D721Med (cell line): ENCODE measurements at regions not wholly inside any gene's neighbourhood (a gene's known extent, or its start where the extent isn't known, plus 50 kb on each side); places are given as distances from the start of the nearest gene placed in this dataset.

Experiments
- DNase-seq: peaks from one replicate; pipeline ENCODE4 v3.0.0; 2011; ENCODE audit warnings: low spot score; ENCODE audit not compliant: insufficient read length
- FAIRE-seq: peaks from 2 replicates; lab custom pipeline; 2011; peaks lifted over from hg19 to GRCh38; lab: Jason Lieb, UNC
- TF ChIP-seq, protein P1 (sequence below): IDR thresholded peaks from 2 replicates; pipeline ENCODE4 v1.5.1; 2012; ENCODE audit warnings: mild to moderate bottlenecking, control low read depth; ENCODE audit not compliant: insufficient read depth; ENCODE audit errors: missing control alignments

DNA sequence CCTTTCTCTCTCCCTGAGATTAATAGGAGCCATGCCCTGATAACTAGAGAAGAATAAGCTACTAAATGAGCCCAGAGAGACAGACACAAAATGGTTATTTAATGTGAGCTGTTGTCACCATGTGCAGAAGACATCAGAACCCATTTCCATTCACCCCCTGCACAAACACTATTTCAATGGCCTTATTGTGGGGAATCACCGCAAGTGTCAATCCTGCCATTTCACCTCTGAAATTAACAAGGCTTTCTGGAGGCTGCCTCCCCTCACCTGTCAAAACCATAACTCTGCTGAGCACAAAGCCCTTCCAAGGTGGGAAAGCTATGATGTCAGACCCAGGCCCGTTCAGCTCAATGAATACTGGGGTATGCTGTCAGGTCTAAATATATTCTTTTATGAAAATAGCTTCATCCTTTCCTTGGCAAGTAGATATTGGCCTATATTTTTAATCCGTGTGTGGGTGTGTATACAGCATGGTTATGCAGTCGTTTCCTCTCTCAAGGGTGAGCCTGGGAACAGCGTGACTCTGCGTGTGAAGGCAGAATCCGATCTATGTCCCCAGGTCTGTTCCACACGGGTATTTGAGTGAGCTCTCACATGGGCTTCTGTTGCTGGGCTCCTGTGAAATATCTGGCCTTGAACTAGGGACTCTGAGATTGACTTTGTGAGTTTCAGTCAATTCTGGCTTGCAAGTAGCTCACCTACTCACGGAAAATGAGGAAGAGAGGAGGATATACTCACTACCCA is 266.3 kb downstream of the FBXW7 start:
- FAIRE-seq = no peak
- TF ChIP-seq, protein P1, sequence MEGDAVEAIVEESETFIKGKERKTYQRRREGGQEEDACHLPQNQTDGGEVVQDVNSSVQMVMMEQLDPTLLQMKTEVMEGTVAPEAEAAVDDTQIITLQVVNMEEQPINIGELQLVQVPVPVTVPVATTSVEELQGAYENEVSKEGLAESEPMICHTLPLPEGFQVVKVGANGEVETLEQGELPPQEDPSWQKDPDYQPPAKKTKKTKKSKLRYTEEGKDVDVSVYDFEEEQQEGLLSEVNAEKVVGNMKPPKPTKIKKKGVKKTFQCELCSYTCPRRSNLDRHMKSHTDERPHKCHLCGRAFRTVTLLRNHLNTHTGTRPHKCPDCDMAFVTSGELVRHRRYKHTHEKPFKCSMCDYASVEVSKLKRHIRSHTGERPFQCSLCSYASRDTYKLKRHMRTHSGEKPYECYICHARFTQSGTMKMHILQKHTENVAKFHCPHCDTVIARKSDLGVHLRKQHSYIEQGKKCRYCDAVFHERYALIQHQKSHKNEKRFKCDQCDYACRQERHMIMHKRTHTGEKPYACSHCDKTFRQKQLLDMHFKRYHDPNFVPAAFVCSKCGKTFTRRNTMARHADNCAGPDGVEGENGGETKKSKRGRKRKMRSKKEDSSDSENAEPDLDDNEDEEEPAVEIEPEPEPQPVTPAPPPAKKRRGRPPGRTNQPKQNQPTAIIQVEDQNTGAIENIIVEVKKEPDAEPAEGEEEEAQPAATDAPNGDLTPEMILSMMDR = no peak
- no peak for DNase-seq

DNA sequence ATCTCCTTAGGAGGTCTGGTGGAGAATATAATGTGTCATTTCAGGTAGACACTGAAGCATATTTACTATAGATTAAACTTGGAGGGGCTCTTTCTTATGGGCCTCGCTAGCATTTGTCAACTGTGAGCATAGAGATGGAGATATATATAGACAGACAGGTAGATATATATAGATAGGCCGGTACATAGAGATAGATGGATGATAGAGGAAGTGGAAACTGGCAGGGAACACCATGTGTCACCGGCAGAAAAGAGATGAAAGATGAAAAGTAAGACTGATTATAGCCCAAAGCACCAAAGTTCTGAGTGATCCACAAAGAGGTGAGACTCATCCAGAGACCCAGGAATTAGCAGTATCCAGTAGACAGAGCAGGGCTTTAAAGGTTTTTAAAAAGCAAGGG is 268.1 kb downstream of the FBXW7 start:
- DNase-seq = no peak
- no peak for FAIRE-seq
- TF ChIP-seq, protein P1 = no peak

DNA sequence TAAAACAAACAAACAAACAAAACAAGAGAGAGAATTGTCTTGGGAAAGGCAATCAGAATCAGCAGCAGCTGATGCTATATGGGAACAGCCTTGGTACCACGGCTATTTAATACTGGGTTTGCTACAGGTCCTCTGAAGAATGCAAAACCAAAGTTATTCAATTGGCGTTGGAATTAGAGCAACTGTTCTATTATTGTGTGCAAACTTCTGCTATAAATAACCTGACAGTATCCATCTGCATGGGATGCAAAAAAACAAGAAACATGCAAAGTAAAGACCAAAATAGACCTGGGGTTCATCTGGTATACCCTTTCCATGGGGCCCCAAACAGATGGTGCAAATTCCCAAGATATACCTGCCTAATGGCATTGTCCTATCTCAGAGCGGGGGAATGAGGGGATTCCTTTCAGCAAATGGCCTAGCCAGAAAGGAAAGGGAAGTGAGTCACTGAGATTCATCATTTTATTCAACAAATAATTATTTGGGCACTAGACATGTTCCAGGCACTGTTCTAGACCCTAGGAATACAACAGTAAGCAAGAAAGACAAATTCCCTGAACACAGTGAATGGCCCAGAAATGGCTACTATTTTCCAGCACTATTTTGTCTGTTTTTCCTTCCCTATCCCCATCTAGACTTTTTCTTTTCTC is 268.9 kb downstream of the FBXW7 start:
- DNase-seq = no peak
- no peak for FAIRE-seq
- TF ChIP-seq, protein P1 = no peak

DNA sequence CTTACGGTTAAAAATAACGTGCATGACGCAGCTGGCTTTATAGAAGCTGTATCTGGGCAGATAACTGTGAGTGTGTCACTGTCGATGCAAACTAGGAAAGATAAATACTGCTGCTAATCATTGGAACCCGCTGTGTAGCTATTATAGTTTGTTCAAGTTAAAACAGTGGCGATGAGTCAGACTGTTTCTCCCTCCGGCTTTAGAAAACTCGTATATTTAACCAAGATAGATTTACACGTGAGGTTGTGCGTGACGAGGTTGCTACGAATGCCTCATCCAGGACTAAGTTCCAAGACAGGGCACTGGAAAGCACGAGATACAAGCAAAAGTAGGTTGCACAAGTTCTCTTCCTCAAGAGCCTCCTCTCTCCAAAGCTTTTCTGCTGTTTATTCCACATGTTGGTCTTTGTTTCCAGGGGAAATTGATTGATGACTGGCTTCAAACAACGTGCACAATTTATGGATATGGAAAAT is 270.7 kb downstream of the FBXW7 start:
- FAIRE-seq (no peak), DNase-seq (no peak)
- TF ChIP-seq, protein P1 = no peak

DNA sequence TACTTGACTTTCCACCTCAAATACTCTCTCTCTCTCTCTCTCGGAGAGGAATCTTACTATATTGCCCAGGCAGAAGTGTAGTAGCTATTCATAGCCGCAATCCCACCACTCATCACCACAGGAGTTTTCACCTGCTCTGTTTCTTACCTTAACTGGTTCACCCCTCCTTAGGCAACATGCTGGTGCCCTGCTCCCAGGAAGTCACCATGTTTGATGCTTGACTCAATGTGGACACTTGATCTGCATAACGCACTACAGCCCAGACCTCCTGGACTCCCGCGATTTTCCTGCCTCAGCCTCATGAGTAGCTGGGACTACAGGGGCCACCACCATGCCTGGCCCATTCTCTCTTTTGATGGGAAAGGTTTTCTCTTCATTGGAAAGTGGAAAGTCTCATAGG is 271.8 kb downstream of the FBXW7 start:
- FAIRE-seq (no peak), DNase-seq (no peak)
- TF ChIP-seq, protein P1 = no peak

DNA sequence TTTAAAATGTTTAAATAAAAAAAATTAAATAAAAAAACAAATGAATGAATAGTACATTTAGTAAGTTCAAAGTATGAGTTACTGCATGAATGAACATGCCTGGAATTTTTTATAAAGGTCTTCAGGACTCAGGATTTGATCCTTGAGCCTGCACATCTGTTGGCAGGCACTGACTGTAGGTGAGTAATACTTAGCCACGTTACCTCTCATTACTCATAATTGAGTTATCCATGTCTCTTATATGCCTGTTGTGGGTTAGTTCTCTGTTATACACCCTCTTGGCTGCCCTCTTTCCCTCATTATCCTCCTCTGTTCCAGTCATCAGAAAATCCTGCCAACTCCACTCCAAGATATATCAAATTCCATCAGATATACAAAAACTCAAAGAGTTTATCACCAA is 276.0 kb downstream of the FBXW7 start:
- FAIRE-seq (no peak), DNase-seq (no peak)
- TF ChIP-seq, protein P1 = no peak
